HEK293 (cell line): ENCODE measurements at regions not wholly inside any gene's neighbourhood (a gene's known extent, or its start where the extent isn't known, plus 50 kb on each side); places are given as distances from the start of the nearest gene placed in this dataset.
A peak's percentile ranks its signal among the peaks of the same experiment; 100 is the strongest.

ENCODE experiments used
- BCL6B ChIP-seq: fragments of 450-650 bp; formaldehyde crosslinking; IDR thresholded peaks from 2 replicates; pipeline ENCODE4 v1.5.1; 2017; ENCODE audit warnings: missing biosample characterization, missing genetic modification characterization
- FEZF1 ChIP-seq: fragments of 450-650 bp; formaldehyde crosslinking; IDR thresholded peaks from 2 replicates; pipeline ENCODE4 v1.5.1; 2016; ENCODE audit warnings: missing biosample characterization, missing genetic modification characterization
- GFI1B ChIP-seq: fragments of 450-650 bp; formaldehyde crosslinking; IDR thresholded peaks from 2 replicates; pipeline ENCODE4 v1.5.1; 2016; ENCODE audit warnings: missing biosample characterization, missing genetic modification characterization
- GLIS1 ChIP-seq: fragments of 450-650 bp; formaldehyde crosslinking; IDR thresholded peaks from 2 replicates; pipeline ENCODE4 v1.5.1; 2016; ENCODE audit warnings: missing biosample characterization, missing genetic modification characterization
- IKZF3 ChIP-seq: fragments of 450-650 bp; IDR thresholded peaks from 2 replicates; pipeline ENCODE4 v1.5.0; 2018; ENCODE audit warnings: missing biosample characterization, mild to moderate bottlenecking, missing genetic modification characterization, moderate library complexity
- MYNN ChIP-seq: fragments of 450-650 bp; formaldehyde crosslinking; IDR thresholded peaks from 2 replicates; pipeline ENCODE4 v1.5.1; 2016; ENCODE audit warnings: missing biosample characterization, missing genetic modification characterization, borderline replicate concordance
- OSR2 ChIP-seq: fragments of 450-650 bp; formaldehyde crosslinking; IDR thresholded peaks from 2 replicates; pipeline ENCODE4 v1.5.1; 2016; ENCODE audit warnings: missing biosample characterization, missing genetic modification characterization
- OVOL3 ChIP-seq: fragments of 450-650 bp; formaldehyde crosslinking; IDR thresholded peaks from 2 replicates; pipeline ENCODE4 v1.5.1; 2016; ENCODE audit warnings: missing biosample characterization, missing genetic modification characterization
- PBX3 ChIP-seq: sonication (generic); formaldehyde crosslinking; IDR thresholded peaks from 2 replicates; pipeline ENCODE4 v1.8.1; 2022; ENCODE audit warnings: mild to moderate bottlenecking, moderate library complexity, missing genetic modification reagents
- SETDB1 ChIP-seq: IDR thresholded peaks from one replicate; pipeline ENCODE4 v1.6.1; 2017; ENCODE audit warnings: mild to moderate bottlenecking, low read length, moderate library complexity, mixed read lengths; ENCODE audit not compliant: insufficient read length
- SP7 ChIP-seq: fragments of 450-650 bp; formaldehyde crosslinking; IDR thresholded peaks from 2 replicates; pipeline ENCODE4 v1.5.1; 2016; ENCODE audit warnings: missing biosample characterization, missing genetic modification characterization
- ZBTB20 ChIP-seq: fragments of 450-650 bp; formaldehyde crosslinking; IDR thresholded peaks from 2 replicates; pipeline ENCODE4 v1.5.1; 2016; ENCODE audit warnings: missing biosample characterization, missing genetic modification characterization
- ZFP69B ChIP-seq: fragments of 450-650 bp; formaldehyde crosslinking; IDR thresholded peaks from 2 replicates; pipeline ENCODE4 v1.5.1; 2016; ENCODE audit warnings: missing biosample characterization, missing genetic modification characterization
- ZIC2 ChIP-seq: fragments of 450-650 bp; formaldehyde crosslinking; IDR thresholded peaks from 2 replicates; pipeline ENCODE4 v1.5.1; 2016; ENCODE audit warnings: missing biosample characterization, missing genetic modification characterization
- ZNF280D ChIP-seq: fragments of 450-650 bp; formaldehyde crosslinking; IDR thresholded peaks from 2 replicates; pipeline ENCODE4 v1.5.1; 2016; ENCODE audit warnings: missing biosample characterization, missing genetic modification characterization
- ZNF600 ChIP-seq: fragments of 450-650 bp; formaldehyde crosslinking; IDR thresholded peaks from 2 replicates; pipeline ENCODE4 v1.5.1; 2016; ENCODE audit warnings: missing biosample characterization, missing genetic modification characterization
- ZNF645 ChIP-seq: fragments of 450-650 bp; formaldehyde crosslinking; IDR thresholded peaks from 2 replicates; pipeline ENCODE4; 2016; ENCODE audit warnings: missing biosample characterization, missing genetic modification characterization
- ZNF677 ChIP-seq: fragments of 450-650 bp; IDR thresholded peaks from 2 replicates; pipeline ENCODE4 v1.5.0; 2018; ENCODE audit warnings: missing biosample characterization, mild to moderate bottlenecking, missing genetic modification characterization, moderate library complexity
- ZNF76 ChIP-seq: fragments of 450-650 bp; formaldehyde crosslinking; IDR thresholded peaks from 2 replicates; pipeline ENCODE4; 2016; ENCODE audit warnings: low read depth, missing biosample characterization, missing genetic modification characterization, borderline replicate concordance
- ZNF843 ChIP-seq: fragments of 450-650 bp; formaldehyde crosslinking; IDR thresholded peaks from 2 replicates; pipeline ENCODE4 v1.5.1; 2016; ENCODE audit warnings: missing biosample characterization, missing genetic modification characterization
- TF ChIP-seq, protein P1 (sequence below): fragments of 450-650 bp; formaldehyde crosslinking; IDR thresholded peaks from 2 replicates; pipeline ENCODE4 v1.5.1; 2016; ENCODE audit warnings: missing biosample characterization, missing genetic modification characterization, low read depth

- TF ChIP-seq SP7 (tag by site-specific recombination): peak; percentile 73
- TF ChIP-seq OSR2 (tag by site-specific recombination): peak; percentile 87
- peak; percentile 66 for TF ChIP-seq FEZF1 (tag by site-specific recombination)
- no peak for TF ChIP-seq ZNF677 (tag by site-specific recombination)
- TF ChIP-seq OVOL3 (tag by site-specific recombination): no peak
- peak; percentile 76 for TF ChIP-seq ZNF843 (tag by site-specific recombination)
- TF ChIP-seq PBX3 (CRISPR knock-in tag): no peak
- TF ChIP-seq ZNF280D: no peak
- TF ChIP-seq ZBTB20: 0 out of 2 replicates have a peak, but pooled peaks have one; percentile 20
- peak; percentile 53; the same call in 1 of the 2 replicates for TF ChIP-seq IKZF3
- no peak for TF ChIP-seq SETDB1
- TF ChIP-seq ZNF76 (tag by site-specific recombination): no peak
- TF ChIP-seq, protein P1, sequence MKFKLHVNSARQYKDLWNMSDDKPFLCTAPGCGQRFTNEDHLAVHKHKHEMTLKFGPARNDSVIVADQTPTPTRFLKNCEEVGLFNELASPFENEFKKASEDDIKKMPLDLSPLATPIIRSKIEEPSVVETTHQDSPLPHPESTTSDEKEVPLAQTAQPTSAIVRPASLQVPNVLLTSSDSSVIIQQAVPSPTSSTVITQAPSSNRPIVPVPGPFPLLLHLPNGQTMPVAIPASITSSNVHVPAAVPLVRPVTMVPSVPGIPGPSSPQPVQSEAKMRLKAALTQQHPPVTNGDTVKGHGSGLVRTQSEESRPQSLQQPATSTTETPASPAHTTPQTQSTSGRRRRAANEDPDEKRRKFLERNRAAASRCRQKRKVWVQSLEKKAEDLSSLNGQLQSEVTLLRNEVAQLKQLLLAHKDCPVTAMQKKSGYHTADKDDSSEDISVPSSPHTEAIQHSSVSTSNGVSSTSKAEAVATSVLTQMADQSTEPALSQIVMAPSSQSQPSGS (tag by site-specific recombination): no peak
- no peak for TF ChIP-seq ZFP69B (tag by site-specific recombination)
- 0 out of 2 replicates have a peak, but pooled peaks have one; percentile 18 for TF ChIP-seq ZNF600 (tag by site-specific recombination)
- TF ChIP-seq BCL6B (tag by site-specific recombination): peak; percentile 54; the same call in 1 of the 2 replicates
- peak; percentile 95 for TF ChIP-seq ZIC2 (tag by site-specific recombination)
- TF ChIP-seq MYNN (tag by site-specific recombination): no peak
- peak; percentile 74 for TF ChIP-seq GLIS1
- no peak for TF ChIP-seq GFI1B (tag by site-specific recombination)
- 0 out of 2 replicates have a peak, but pooled peaks have one; percentile 47 for TF ChIP-seq ZNF645 (tag by site-specific recombination)
These were observed 67.2 kb upstream of the ATL2 start (continued) for GRCh38 chr2:38444247-38444646.
